ENCODE measurements at regions not wholly inside any gene's neighbourhood (a gene's known extent, or its start where the extent isn't known, plus 50 kb on each side); places are given as distances from the start of the nearest gene placed in this dataset.
"Not testable (repeated sequence)": the region's sequence is repeated elsewhere in the genome, so short reads cannot be mapped to it uniquely, and the experiment has no call there.

GRCh38 chr20:30499123-30499522 lies 758.3 kb upstream of the DEFB115 start:
- no peaks in the 10 kb centered on the region for H3K27me3 Mint-ChIP-seq (ENCODE audit: insufficient read depth, unreplicated experiment)
- H3K9me3 Mint-ChIP-seq (ENCODE audit: unreplicated experiment) = no peaks in the 10 kb centered on the region
- Histone ChIP-seq H3K9me3 (no peaks in the 10 kb centered on the region), H3K36me3 (ENCODE audit: control insufficient read depth, insufficient read depth, low read length) (no peaks in the 10 kb centered on the region), H3K4me1 (no peaks in the 10 kb centered on the region), H3K4me3 (ENCODE audit: low read depth, low read length) (no peak overlapping the region), H3K27me3 (replicated peaks; ENCODE audit: control insufficient read depth, insufficient read depth, low read length) (no peaks in the 10 kb centered on the region)
- intact Hi-C loops (cut with micrococcal nuclease; ENCODE audit: unreplicated experiment) = no loop called here
- H3K4me1 Mint-ChIP-seq (ENCODE audit: low read depth, unreplicated experiment) = no peaks in the 10 kb centered on the region
- H3K36me3 Mint-ChIP-seq (ENCODE audit: insufficient read depth, unreplicated experiment) = no peaks in the 10 kb centered on the region
- no peak for TF ChIP-seq CTCF (IDR thresholded peaks at IDR 0.05; ENCODE audit: insufficient read depth in 1 of 2, low read depth in 1 of 2, low read length in 1 of 2, severe bottlenecking in 1 of 2, unreplicated experiment in 1 of 2)
- DNase-seq = no peak
- BruUV-seq (replicated peaks) = no TSS peak
- POLR2A ChIA-PET = no interaction called here
- CTCF ChIA-PET = no interaction called here
- H3K27ac Mint-ChIP-seq (ENCODE audit: unreplicated experiment) = no peak overlapping the region
- H3K4me3 Mint-ChIP-seq (ENCODE audit: unreplicated experiment) = no peak overlapping the region

- H3K36me3 ChIP-seq (ENCODE audit: control insufficient read depth, insufficient read depth, low read length); H3K27me3 ChIP-seq (replicated peaks; ENCODE audit: control insufficient read depth, insufficient read depth, low read length); H3K9me3 ChIP-seq; DNase-seq; H3K4me1 ChIP-seq; intact Hi-C loops (cut with micrococcal nuclease; ENCODE audit: unreplicated experiment); BruUV-seq (replicated peaks); CTCF ChIA-PET; H3K4me3 Mint-ChIP-seq (ENCODE audit: unreplicated experiment); H3K4me1 Mint-ChIP-seq (ENCODE audit: low read depth, unreplicated experiment); POLR2A ChIA-PET; H3K27ac Mint-ChIP-seq (ENCODE audit: unreplicated experiment); H3K27me3 Mint-ChIP-seq (ENCODE audit: insufficient read depth, unreplicated experiment); H3K9me3 Mint-ChIP-seq (ENCODE audit: unreplicated experiment); H3K36me3 Mint-ChIP-seq (ENCODE audit: insufficient read depth, unreplicated experiment); H3K4me3 ChIP-seq (ENCODE audit: low read depth, low read length): not testable (repeated sequence)
Observed at GRCh38 chr20:30499716-30500446, 757.6 kb upstream of the DEFB115 start.

GRCh38 chr20:30500447-30500820 lies 757.0 kb upstream of the DEFB115 start:
- not testable (repeated sequence) for H3K4me3 ChIP-seq (ENCODE audit: low read depth, low read length)
- DNase-seq = peak; percentile 69 to 79

More at GRCh38 chr20:30500447-30500820, 757.0 kb upstream of the DEFB115 start:
- H3K27ac Mint-ChIP-seq (ENCODE audit: unreplicated experiment); POLR2A ChIA-PET; CTCF ChIA-PET; intact Hi-C loops (cut with micrococcal nuclease; ENCODE audit: unreplicated experiment); H3K9me3 ChIP-seq; H3K9me3 Mint-ChIP-seq (ENCODE audit: unreplicated experiment); H3K4me1 Mint-ChIP-seq (ENCODE audit: low read depth, unreplicated experiment); H3K36me3 Mint-ChIP-seq (ENCODE audit: insufficient read depth, unreplicated experiment); H3K27me3 ChIP-seq (replicated peaks; ENCODE audit: control insufficient read depth, insufficient read depth, low read length); H3K27me3 Mint-ChIP-seq (ENCODE audit: insufficient read depth, unreplicated experiment); H3K36me3 ChIP-seq (ENCODE audit: control insufficient read depth, insufficient read depth, low read length); H3K4me1 ChIP-seq; H3K4me3 Mint-ChIP-seq (ENCODE audit: unreplicated experiment); BruUV-seq (replicated peaks): not testable (repeated sequence)
- peak; percentile 34 to 65 for TF ChIP-seq CTCF (IDR thresholded peaks at IDR 0.05; ENCODE audit: insufficient read depth in 1 of 2, low read depth in 1 of 2, low read length in 1 of 2, severe bottlenecking in 1 of 2, unreplicated experiment in 1 of 2)

All from Caco-2 (cell line).